ENCODE measurements at regions not wholly inside any gene's neighbourhood (a gene's known extent, or its start where the extent isn't known, plus 50 kb on each side); places are given as distances from the start of the nearest gene placed in this dataset.

DNA sequence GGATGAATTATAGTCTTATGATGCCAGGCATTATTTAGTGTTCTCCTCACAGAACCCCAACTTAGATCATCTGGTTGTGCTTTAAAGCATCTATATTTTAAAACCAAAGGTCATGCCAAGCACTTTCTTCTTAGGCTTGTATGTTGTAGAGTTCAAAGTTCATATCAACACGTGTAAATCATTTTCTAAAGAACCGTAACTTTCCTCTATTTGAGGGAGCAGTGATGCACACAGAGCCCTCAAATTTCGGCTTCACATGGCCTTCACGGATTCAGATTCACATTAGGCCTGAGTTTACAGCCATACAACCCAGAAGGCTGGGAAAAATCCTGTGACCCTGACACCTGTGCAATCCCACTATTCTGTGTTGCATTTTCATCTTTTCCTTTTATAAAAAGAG lies 52.1 kb upstream of the SEC16B start:
- DNase-seq (ENCODE audit: low read depth in 1 of 2, low spot score in 2 of 2) = no peak
- 94% methylated on average over 4 of the region's 4 CpGs; no CpG with 5 or more reads in 1 of the 2 experiments for WGBS, 2 experiments (ENCODE audit: extremely low coverage in 1 of 2, insufficient coverage in 1 of 2, insufficient read length in 1 of 2, insufficient replicate concordance in 2 of 2, low coverage in 1 of 2, low lambda C conversion rate in 2 of 2, missing lambda C conversion rate in 1 of 2)

More for the DNA sequence above, 52.1 kb upstream of the SEC16B start:
- ChIA-PET POLR2A (ENCODE audit: partially characterized antibody) (interaction anchor here (0.6 to 0.7 kb wide), 2 partner anchors 68 to 139 kb away, joined by 4 to 5 read pairs; no protein-coding TSS in a partner anchor), CTCF (ENCODE audit: partially characterized antibody) (interaction anchor here (1.4 kb wide), 1 partner anchor 10 kb away, joined by 5 read pairs; no protein-coding TSS in a partner anchor)
- Histone ChIP-seq H4K91ac (replicated peaks; ENCODE audit: insufficient read length, low read length) (no peak overlapping the region), H3K56ac (replicated peaks; ENCODE audit: insufficient read length, low read depth, low read length) (no peak overlapping the region), H3K27me3 (replicated peaks in 1 of 4; ENCODE audit: control insufficient read depth in 3 of 4, extremely low read depth in 1 of 4, insufficient read depth in 3 of 4, low read length in 3 of 4) (no peaks in the 10 kb centered on the region), H2BK120ac (replicated peaks; ENCODE audit: low read depth, low read length) (no peak overlapping the region), H3K23me2 (ENCODE audit: low read depth, low read length) (no peaks in the 10 kb centered on the region), H3K36me3 (ENCODE audit: control insufficient read depth in 2 of 4, insufficient read depth in 4 of 4, low read length in 3 of 4) (peaks cover 0 to 6% (median 0%) of the 10 kb centered on the region in 4 experiments; a peak in 1 of 8 replicates), H4K8ac (ENCODE audit: extremely low read depth, insufficient read depth, low read length) (no peak overlapping the region), H3K79me1 (ENCODE audit: low read depth, low read length) (no peaks in the 10 kb centered on the region), H3K4ac (replicated peaks; ENCODE audit: insufficient read length, low read depth, low read length) (no peak overlapping the region), H3K23ac (ENCODE audit: insufficient read length) (no peak overlapping the region), H2AFZ (ENCODE audit: low read length) (no peak overlapping the region), H3K4me2 (ENCODE audit: insufficient read depth in 1 of 2, low read depth in 2 of 2, low read length in 2 of 2) (no peak overlapping the region), H3K14ac (ENCODE audit: insufficient read length) (no peak overlapping the region), H4K20me1 (replicated peaks in 1 of 2; ENCODE audit: control insufficient read depth in 1 of 2, insufficient read depth in 2 of 2, low read length in 2 of 2) (no peaks in the 10 kb centered on the region), H2AK5ac (ENCODE audit: low read depth, low read length) (no peak overlapping the region), H3K9me3 (ENCODE audit: insufficient read depth in 2 of 2, low read depth in 1 of 2, low read length in 1 of 2) (peaks cover 0 to 7% of the 10 kb centered on the region in 2 experiments; a peak in 1 of 4 replicates), H2BK20ac (ENCODE audit: low read length) (no peak overlapping the region), H3K79me2 (ENCODE audit: control insufficient read depth in 1 of 2, insufficient read depth in 2 of 2, low read length in 2 of 2) (no peaks in the 10 kb centered on the region), H2BK12ac (ENCODE audit: low read depth, low read length) (no peak overlapping the region), H4K5ac (ENCODE audit: insufficient read length, low read depth, low read length) (no peak overlapping the region), H2BK5ac (ENCODE audit: low read depth, low read length) (no peak overlapping the region), H3K18ac (ENCODE audit: extremely low read depth, low read length) (no peak overlapping the region), H2BK15ac (ENCODE audit: low read length) (no peak overlapping the region), H3K27ac (ENCODE audit: low read depth, low read length) (no peak overlapping the region), H3K4me3 (ENCODE audit: extremely low read depth in 1 of 4, insufficient read depth in 2 of 4, low read depth in 3 of 4, low read length in 4 of 4) (no peak overlapping the region), H3K9ac (replicated peaks in 1 of 4; ENCODE audit: extremely low read depth in 1 of 4, low read depth in 3 of 4, low read length in 3 of 4) (no peak overlapping the region), H3K4me1 (replicated peaks in 1 of 4; ENCODE audit: control insufficient read depth in 3 of 4, insufficient read depth in 4 of 4, low read length in 3 of 4) (no peaks in the 10 kb centered on the region)
- TF ChIP-seq CEBPB (IDR thresholded peaks at IDR 0.05; ENCODE audit: low read depth, low read length) (no peak), GABPA (IDR thresholded peaks at IDR 0.05; ENCODE audit: borderline replicate concordance, insufficient read depth, low read length) (no peak), MAFK (IDR thresholded peaks at IDR 0.05; ENCODE audit: low read depth, low read length) (no peak), JUN (IDR thresholded peaks at IDR 0.05; ENCODE audit: low read depth, low read length) (no peak), RBBP5 (IDR thresholded peaks at IDR 0.05; ENCODE audit: borderline replicate concordance, low read depth, low read length) (no peak), PHF8 (conservative IDR thresholded peaks at IDR 0.05; ENCODE audit: low read depth, low read length) (no peak), KDM5A (IDR thresholded peaks at IDR 0.05; ENCODE audit: low read length) (no peak), SAP30 (IDR thresholded peaks at IDR 0.05; ENCODE audit: insufficient read depth, insufficient replicate concordance, low read length) (no peak), SIX5 (IDR thresholded peaks at IDR 0.05; ENCODE audit: low read depth, low read length) (no peak), CHD1 (IDR thresholded peaks at IDR 0.05; ENCODE audit: low read depth, low read length) (no peak), HDAC6 (IDR thresholded peaks at IDR 0.05; ENCODE audit: low read depth, low read length) (no peak)
- no peak for FAIRE-seq
